ENCODE measurements at regions not wholly inside any gene's neighbourhood (a gene's known extent, or its start where the extent isn't known, plus 50 kb on each side); places are given as distances from the start of the nearest gene placed in this dataset.

GRCh38 chr2:144094408-144095151, 425.3 kb downstream of the ZEB2 start:
- no peak for TF ChIP-seq CTCF (IDR thresholded peaks at IDR 0.05; ENCODE audit: unreplicated experiment)
- Mint-ChIP-seq H3K9me3 (ENCODE audit: low read depth, unreplicated experiment) (no peaks in the 10 kb centered on the region), H3K36me3 (ENCODE audit: insufficient read depth, unreplicated experiment) (no peaks in the 10 kb centered on the region), H3K27ac (ENCODE audit: unreplicated experiment) (no peak overlapping the region), H3K27me3 (ENCODE audit: unreplicated experiment) (no peaks in the 10 kb centered on the region), H3K4me1 (ENCODE audit: low read depth, unreplicated experiment) (peaks cover 1% of the 10 kb centered on the region), H3K4me3 (ENCODE audit: low read depth, unreplicated experiment) (no peak overlapping the region)
- BruUV-seq (replicated peaks), result no TSS peak
- no peak for DNase-seq
- CTCF ChIA-PET, result no interaction called here
- intact Hi-C loops (cut with micrococcal nuclease; ENCODE audit: unreplicated experiment), result no loop called here

GRCh38 chr2:144091622-144092021, 428.3 kb downstream of the ZEB2 start:
- no peaks in the 10 kb centered on the region for H3K9me3 Mint-ChIP-seq (ENCODE audit: low read depth, unreplicated experiment)
- peaks cover 10% of the 10 kb centered on the region for H3K4me1 Mint-ChIP-seq (ENCODE audit: low read depth, unreplicated experiment)
- no peak overlapping the region for H3K27ac Mint-ChIP-seq (ENCODE audit: unreplicated experiment)
- CTCF ChIA-PET, result no interaction called here
- H3K36me3 Mint-ChIP-seq (ENCODE audit: insufficient read depth, unreplicated experiment), result no peaks in the 10 kb centered on the region
- TF ChIP-seq CTCF (IDR thresholded peaks at IDR 0.05; ENCODE audit: unreplicated experiment), result no peak
- no peaks in the 10 kb centered on the region for H3K27me3 Mint-ChIP-seq (ENCODE audit: unreplicated experiment)
- DNase-seq, result no peak
- intact Hi-C loops (cut with micrococcal nuclease; ENCODE audit: unreplicated experiment), result no loop called here
- H3K4me3 Mint-ChIP-seq (ENCODE audit: low read depth, unreplicated experiment), result no peak overlapping the region
- BruUV-seq (replicated peaks), result no TSS peak

GRCh38 chr2:144088863-144089262, 431.1 kb downstream of the ZEB2 start:
- H3K4me3 Mint-ChIP-seq (ENCODE audit: low read depth, unreplicated experiment), result no peak overlapping the region
- no peaks in the 10 kb centered on the region for H3K9me3 Mint-ChIP-seq (ENCODE audit: low read depth, unreplicated experiment)
- no peak for TF ChIP-seq CTCF (IDR thresholded peaks at IDR 0.05; ENCODE audit: unreplicated experiment)
- no peak for DNase-seq
- CTCF ChIA-PET, result no interaction called here
- peaks cover 10% of the 10 kb centered on the region for H3K4me1 Mint-ChIP-seq (ENCODE audit: low read depth, unreplicated experiment)
- intact Hi-C loops (cut with micrococcal nuclease; ENCODE audit: unreplicated experiment), result no loop called here
- H3K27me3 Mint-ChIP-seq (ENCODE audit: unreplicated experiment), result no peaks in the 10 kb centered on the region
- H3K27ac Mint-ChIP-seq (ENCODE audit: unreplicated experiment), result no peak overlapping the region
- H3K36me3 Mint-ChIP-seq (ENCODE audit: insufficient read depth, unreplicated experiment), result no peaks in the 10 kb centered on the region
- BruUV-seq (replicated peaks), result no TSS peak

- no peak overlapping the region for H3K4me3 Mint-ChIP-seq (ENCODE audit: low read depth, unreplicated experiment)
- H3K36me3 Mint-ChIP-seq (ENCODE audit: insufficient read depth, unreplicated experiment), result no peaks in the 10 kb centered on the region
- no peaks in the 10 kb centered on the region for H3K9me3 Mint-ChIP-seq (ENCODE audit: low read depth, unreplicated experiment)
- CTCF ChIA-PET, result interaction anchor here (0.5 kb wide), 1 partner anchor 11 kb away, joined by 7 read pairs; no protein-coding TSS in a partner anchor
- no TSS peak for BruUV-seq (replicated peaks)
- TF ChIP-seq CTCF (IDR thresholded peaks at IDR 0.05; ENCODE audit: unreplicated experiment), result no peak
- no peak for DNase-seq
- H3K27me3 Mint-ChIP-seq (ENCODE audit: unreplicated experiment), result no peaks in the 10 kb centered on the region
- no peak overlapping the region for H3K27ac Mint-ChIP-seq (ENCODE audit: unreplicated experiment)
- H3K4me1 Mint-ChIP-seq (ENCODE audit: low read depth, unreplicated experiment), result peaks cover 10% of the 10 kb centered on the region
- intact Hi-C loops (cut with micrococcal nuclease; ENCODE audit: unreplicated experiment), result no loop called here
These were observed 433.0 kb downstream of the ZEB2 start for GRCh38 chr2:144086965-144087364.
